Hematopoietic multipotent progenitor cell treated with erythropoietin and hydrocortisone succinate and interleukin-3 and kit ligand, for 17 days (in vitro differentiated cells): ENCODE measurements at regions not wholly inside any gene's neighbourhood (a gene's known extent, or its start where the extent isn't known, plus 50 kb on each side); places are given as distances from the start of the nearest gene placed in this dataset.
"Not testable (repeated sequence)": the region's sequence is repeated elsewhere in the genome, so short reads cannot be mapped to it uniquely, and the experiment has no call there.

ENCODE experiments used
- DNase-seq: peaks from one replicate; pipeline ENCODE4 v3.0.0-alpha.2; 2015; ENCODE audit warnings: low spot score

GRCh38 chr2:65789923-65790675 is 357.7 kb upstream of the SPRED2 start:
- no peak for DNase-seq

- DNase-seq, result no peak
These were observed 356.2 kb upstream of the SPRED2 start for GRCh38 chr2:65788556-65788955.

GRCh38 chr2:65786765-65787164 is 354.4 kb upstream of the SPRED2 start:
- no peak for DNase-seq

GRCh38 chr2:65786007-65786717 is 353.8 kb upstream of the SPRED2 start:
- no peak for DNase-seq

GRCh38 chr2:65782996-65783650 is 350.7 kb upstream of the SPRED2 start:
- no peak for DNase-seq

GRCh38 chr2:65782186-65782585 is 349.8 kb upstream of the SPRED2 start:
- no peak for DNase-seq

GRCh38 chr2:65781756-65782155 is 349.4 kb upstream of the SPRED2 start:
- DNase-seq, result no peak

GRCh38 chr2:65779021-65779420 is 346.6 kb upstream of the SPRED2 start:
- no peak for DNase-seq

- no peak for DNase-seq
These were observed 345.7 kb upstream of the SPRED2 start for GRCh38 chr2:65778137-65778536.

- no peak for DNase-seq
These were observed 343.4 kb upstream of the SPRED2 start for GRCh38 chr2:65775839-65776238.

- no peak for DNase-seq
These were observed 335.5 kb upstream of the SPRED2 start for GRCh38 chr2:65767946-65768345.

- DNase-seq, result no peak
These were observed 334.4 kb upstream of the SPRED2 start for GRCh38 chr2:65766768-65767267.

- no peak for DNase-seq
These were observed 333.0 kb upstream of the SPRED2 start for GRCh38 chr2:65765376-65765775.

GRCh38 chr2:65762068-65762467 is 329.7 kb upstream of the SPRED2 start:
- no peak for DNase-seq

GRCh38 chr2:65754219-65754618 is 321.8 kb upstream of the SPRED2 start:
- DNase-seq, result no peak

GRCh38 chr2:65751408-65751807 is 319.0 kb upstream of the SPRED2 start:
- DNase-seq, result no peak

- no peak for DNase-seq
These were observed 317.1 kb upstream of the SPRED2 start for GRCh38 chr2:65749545-65749944.

- not testable (repeated sequence) for DNase-seq
These were observed 315.5 kb upstream of the SPRED2 start for GRCh38 chr2:65747875-65748274.

- no peak for DNase-seq
These were observed 314.7 kb upstream of the SPRED2 start for GRCh38 chr2:65746931-65747675.

- DNase-seq, result no peak
These were observed 312.2 kb upstream of the SPRED2 start for GRCh38 chr2:65744477-65745200.

GRCh38 chr2:65742977-65743376 is 310.6 kb upstream of the SPRED2 start:
- no peak for DNase-seq

GRCh38 chr2:65739927-65740326 is 307.5 kb upstream of the SPRED2 start:
- no peak for DNase-seq
